ENCODE measurements at regions not wholly inside any gene's neighbourhood (a gene's known extent, or its start where the extent isn't known, plus 50 kb on each side); places are given as distances from the start of the nearest gene placed in this dataset.

- CTCF ChIA-PET (ENCODE audit: partially characterized antibody): interaction anchor here (0.5 to 1.3 kb wide), 2 partner anchors 85 to 471 kb away, joined by 3 read pairs; no protein-coding TSS in a partner anchor
- Histone ChIP-seq H3K23me2 (ENCODE audit: low read depth, low read length) (no peaks in the 10 kb centered on the region), H4K91ac (replicated peaks; ENCODE audit: insufficient read length, low read length) (no peak overlapping the region), H3K23ac (ENCODE audit: insufficient read length) (no peak overlapping the region), H3K56ac (replicated peaks; ENCODE audit: insufficient read length, low read depth, low read length) (no peak overlapping the region), H3K4me3 (ENCODE audit: extremely low read depth in 1 of 4, insufficient read depth in 2 of 4, low read depth in 3 of 4, low read length in 4 of 4) (no peak overlapping the region), H2BK5ac (ENCODE audit: low read depth, low read length) (no peak overlapping the region), H3K27me3 (replicated peaks in 1 of 4; ENCODE audit: control insufficient read depth in 3 of 4, extremely low read depth in 1 of 4, insufficient read depth in 3 of 4, low read length in 3 of 4) (no peaks in the 10 kb centered on the region), H3K18ac (ENCODE audit: extremely low read depth, low read length) (no peak overlapping the region), H3K9ac (replicated peaks in 1 of 4; ENCODE audit: extremely low read depth in 1 of 4, low read depth in 3 of 4, low read length in 3 of 4) (no peak overlapping the region), H2BK20ac (ENCODE audit: low read length) (no peak overlapping the region), H3K9me3 (ENCODE audit: insufficient read depth in 2 of 2, low read depth in 1 of 2, low read length in 1 of 2) (no peaks in the 10 kb centered on the region; a peak in 1 of 4 replicates), H3K4ac (replicated peaks; ENCODE audit: insufficient read length, low read depth, low read length) (no peak overlapping the region), H3K79me1 (ENCODE audit: low read depth, low read length) (no peaks in the 10 kb centered on the region), H2BK15ac (ENCODE audit: low read length) (no peak overlapping the region), H2AK5ac (ENCODE audit: low read depth, low read length) (no peak overlapping the region), H3K14ac (ENCODE audit: insufficient read length) (no peak overlapping the region), H3K27ac (ENCODE audit: low read depth, low read length) (no peak overlapping the region), H2AFZ (ENCODE audit: low read length) (0 out of 2 replicates have a peak overlapping the region, but pooled peaks have one; percentile 93), H2BK12ac (ENCODE audit: low read depth, low read length) (no peak overlapping the region), H4K8ac (ENCODE audit: extremely low read depth, insufficient read depth, low read length) (no peak overlapping the region), H4K5ac (ENCODE audit: insufficient read length, low read depth, low read length) (no peak overlapping the region), H3K4me2 (ENCODE audit: insufficient read depth in 1 of 2, low read depth in 2 of 2, low read length in 2 of 2) (no peak overlapping the region), H4K20me1 (replicated peaks in 1 of 2; ENCODE audit: control insufficient read depth in 1 of 2, insufficient read depth in 2 of 2, low read length in 2 of 2) (no peaks in the 10 kb centered on the region), H3K4me1 (replicated peaks in 1 of 4; ENCODE audit: control insufficient read depth in 3 of 4, insufficient read depth in 4 of 4, low read length in 3 of 4) (peaks cover 0 to 5% (median 4%) of the 10 kb centered on the region in 4 experiments; a peak in 2 of 7 replicates), H3K79me2 (ENCODE audit: control insufficient read depth in 1 of 2, insufficient read depth in 2 of 2, low read length in 2 of 2) (no peaks in the 10 kb centered on the region), H2BK120ac (replicated peaks; ENCODE audit: low read depth, low read length) (no peak overlapping the region), H3K36me3 (ENCODE audit: control insufficient read depth in 2 of 4, insufficient read depth in 4 of 4, low read length in 3 of 4) (peaks cover 0 to 2% (median 0%) of the 10 kb centered on the region in 4 experiments; a peak in 1 of 8 replicates)
- POLR2A ChIA-PET (ENCODE audit: partially characterized antibody): no interaction called here
- FAIRE-seq (no peak), DNase-seq (ENCODE audit: low read depth in 1 of 2, low spot score in 2 of 2) (no peak)
- TF ChIP-seq BRCA1 (IDR thresholded peaks at IDR 0.05; ENCODE audit: low read depth, low read length) (no peak), ATF3 (IDR thresholded peaks at IDR 0.05; ENCODE audit: insufficient read depth, low read depth, low read length) (no peak), TEAD4 (IDR thresholded peaks at IDR 0.05; ENCODE audit: low read depth, low read length) (no peak), CEBPB (IDR thresholded peaks at IDR 0.05; ENCODE audit: low read depth, low read length) (no peak), CREB1 (IDR thresholded peaks at IDR 0.05) (no peak), CTCF (IDR thresholded peaks at IDR 0.05; ENCODE audit: control extremely low read depth in 1 of 3, insufficient read depth in 1 of 3, low read depth in 1 of 3, low read length in 3 of 3) (no peak)
- WGBS, 2 experiments (ENCODE audit: extremely low coverage in 1 of 2, insufficient coverage in 1 of 2, insufficient read length in 1 of 2, insufficient replicate concordance in 2 of 2, low coverage in 1 of 2, low lambda C conversion rate in 2 of 2, missing lambda C conversion rate in 1 of 2): 90% methylated on average over 3 of the region's 3 CpGs; no CpG with 5 or more reads in 1 of the 2 experiments
Observed at GRCh38 chr3:95280711-95281352, 1218.0 kb downstream of the NSUN3 start.

All from H1 (cell line).